GM18868 (cell line): ENCODE measurements at regions not wholly inside any gene's neighbourhood (a gene's known extent, or its start where the extent isn't known, plus 50 kb on each side); places are given as distances from the start of the nearest gene placed in this dataset.
"Not testable (repeated sequence)": the region's sequence is repeated elsewhere in the genome, so short reads cannot be mapped to it uniquely, and the experiment has no call there.

Experiments used
- ATAC-seq: cut with Tn5 transposase; IDR thresholded peaks from one replicate; pipeline ENCODE4 v1.9.1; 2021; ENCODE audit warnings: mild to moderate bottlenecking, moderate library complexity; ENCODE audit not compliant: unreplicated experiment

DNA sequence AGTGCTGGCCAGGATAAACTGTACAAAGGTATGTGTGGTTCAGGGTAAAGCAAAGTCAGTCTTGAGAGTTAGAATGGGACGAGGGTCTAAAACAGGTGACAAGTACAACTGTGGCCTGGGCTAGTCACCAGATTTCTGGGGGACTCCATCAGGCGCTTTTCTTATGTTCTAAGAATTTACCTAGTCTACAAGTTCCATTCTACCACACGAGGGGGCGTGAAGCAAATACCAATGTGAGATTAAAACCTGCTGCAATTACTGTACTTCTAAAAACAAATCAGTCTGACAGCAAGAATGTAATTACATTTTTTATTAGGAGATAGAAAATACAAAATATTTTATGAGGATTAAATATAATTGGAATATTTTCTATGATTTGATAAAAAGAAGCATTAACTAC is 146.5 kb downstream of the ALOX5 start:
- no peak for ATAC-seq

DNA sequence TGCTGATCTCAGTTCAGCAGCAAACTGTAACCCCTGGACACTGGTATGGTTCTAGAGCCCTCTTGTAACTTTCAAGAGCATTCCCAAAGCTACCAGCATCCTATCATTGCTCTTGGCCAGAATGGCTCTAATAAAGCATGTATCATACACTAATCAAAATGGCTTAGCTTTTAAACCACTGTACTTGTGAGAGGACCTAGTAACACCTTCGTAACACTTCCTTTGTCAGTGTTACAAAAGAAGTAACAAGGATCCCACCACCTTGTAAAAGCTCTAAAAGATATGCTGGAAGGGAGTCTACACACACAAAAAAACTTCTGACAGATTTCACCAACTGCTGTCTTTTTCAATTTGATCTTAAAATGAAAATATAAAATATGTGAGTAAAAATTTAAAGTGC is 144.7 kb downstream of the ALOX5 start:
- no peak for ATAC-seq

DNA sequence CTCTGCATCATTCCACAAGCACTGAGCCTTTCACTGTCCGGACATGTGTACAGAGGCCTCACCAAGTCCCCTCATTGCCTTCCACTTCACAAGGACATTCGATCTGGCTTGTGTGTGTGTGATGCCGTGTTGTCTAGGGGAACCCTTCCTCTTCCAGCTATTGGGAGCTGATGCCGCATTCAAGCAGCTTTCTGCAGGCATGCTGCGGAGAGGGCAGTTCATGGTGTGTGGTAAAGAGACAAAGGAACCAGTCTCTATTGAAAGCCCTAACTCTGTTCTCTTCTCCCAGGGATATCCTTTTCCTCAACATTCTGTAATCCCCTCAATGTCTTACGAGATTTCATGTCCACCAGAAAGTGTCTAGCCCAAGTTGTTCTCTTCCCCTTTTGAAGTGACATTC is 141.6 kb downstream of the ALOX5 start:
- no peak for ATAC-seq

DNA sequence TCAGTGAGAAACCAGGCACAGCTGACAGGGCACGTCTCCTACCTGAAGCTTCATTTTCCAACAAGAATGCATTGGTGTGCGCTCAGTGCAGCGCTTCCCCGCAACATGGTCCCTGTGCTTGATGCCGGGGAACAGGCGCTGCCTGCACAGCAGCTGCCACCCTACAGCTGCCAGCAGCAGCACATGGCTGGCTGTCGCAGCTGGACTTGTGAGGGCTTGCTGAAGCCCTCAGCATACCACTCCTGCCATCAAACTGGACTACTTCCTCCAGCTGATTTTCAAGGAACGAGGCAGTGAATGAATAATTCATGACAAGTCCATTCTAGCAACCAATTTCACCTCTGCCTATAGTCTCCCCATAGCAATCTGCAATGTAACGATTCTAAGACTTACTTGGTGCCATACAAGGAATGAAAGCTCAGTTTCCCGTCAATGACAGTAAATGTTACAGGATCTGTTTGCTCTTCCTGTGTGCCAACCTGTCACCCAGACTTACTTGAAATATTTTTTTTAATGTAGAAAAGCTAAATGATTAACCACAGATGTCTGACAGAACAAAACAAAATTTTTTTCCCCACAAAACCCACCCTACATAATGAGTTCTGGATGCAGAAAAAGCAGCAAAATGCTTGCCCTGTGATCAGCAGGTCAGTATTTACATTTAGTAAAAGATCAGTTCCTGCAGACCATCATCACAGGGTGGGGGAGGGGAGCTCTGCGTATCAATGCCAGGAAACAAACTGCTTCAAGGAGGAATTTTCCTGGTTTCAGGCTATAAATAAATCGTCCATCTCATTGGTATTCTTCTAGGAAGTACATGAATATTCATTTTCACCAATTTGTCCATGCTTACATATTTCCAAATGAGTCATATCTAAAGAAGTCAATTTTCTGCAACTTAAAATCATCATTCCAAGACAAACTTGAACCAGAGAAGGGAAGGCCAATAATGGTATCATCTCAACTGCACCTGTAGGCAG is 140.6 kb downstream of the ALOX5 start:
- no peak for ATAC-seq

DNA sequence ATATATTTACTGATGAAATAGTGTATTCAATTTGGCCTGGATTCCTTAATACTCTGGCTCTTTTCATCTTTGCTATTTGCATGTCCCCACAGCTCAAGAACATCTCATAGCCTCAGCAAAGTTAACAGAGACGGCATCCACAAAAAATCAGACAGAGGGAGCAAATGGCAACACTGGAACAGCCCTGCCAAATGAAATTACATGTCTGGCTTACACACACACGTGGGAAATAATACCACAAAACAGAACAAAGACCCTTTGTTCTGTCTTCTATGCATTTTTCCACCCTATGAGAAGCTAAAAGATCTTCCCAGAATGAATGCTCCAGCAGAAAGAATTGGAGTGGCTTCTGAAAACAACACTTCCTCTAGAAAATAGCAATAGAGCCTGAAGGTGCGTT is 139.5 kb downstream of the ALOX5 start:
- no peak for ATAC-seq

DNA sequence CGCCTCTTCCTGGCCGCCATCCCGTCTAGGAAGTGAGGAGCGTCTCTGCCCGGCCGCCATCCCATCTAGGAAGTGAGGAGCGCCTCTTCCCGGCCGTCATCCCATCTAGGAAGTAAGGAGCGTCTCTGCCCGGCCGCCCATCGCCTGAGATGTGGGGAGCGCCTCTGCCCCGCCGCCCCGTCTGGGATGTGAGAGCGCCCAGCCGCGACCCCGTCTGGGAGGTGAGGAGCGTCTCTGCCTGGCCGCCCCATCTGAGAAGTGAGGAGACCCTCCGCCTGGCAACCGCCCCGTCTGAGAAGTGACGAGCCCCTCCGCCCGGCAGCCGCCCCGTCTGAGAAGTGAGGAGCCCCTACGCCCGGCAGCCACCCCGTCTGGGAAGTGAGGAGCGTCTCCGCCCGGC is 137.9 kb downstream of the ALOX5 start:
- ATAC-seq, result not testable (repeated sequence)

DNA sequence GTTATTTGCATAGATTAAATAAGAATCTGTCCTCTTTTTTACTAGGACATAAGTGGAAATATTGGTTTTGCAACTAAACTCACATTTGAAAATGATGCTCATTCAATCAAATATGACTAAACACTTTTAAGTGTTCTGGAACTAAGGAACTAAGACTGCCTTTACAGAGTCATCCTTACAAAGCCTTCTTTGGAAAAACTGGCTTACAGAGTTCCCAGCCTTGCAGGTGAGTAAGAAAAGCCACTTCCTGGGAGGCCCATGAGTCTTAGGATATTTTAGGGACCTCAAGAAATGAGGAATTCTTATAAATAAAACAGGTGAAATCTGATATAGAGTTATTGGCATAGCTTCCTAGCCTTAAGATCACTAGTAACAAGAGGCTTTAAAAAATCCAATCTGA is 135.5 kb downstream of the ALOX5 start:
- ATAC-seq, result no peak

DNA sequence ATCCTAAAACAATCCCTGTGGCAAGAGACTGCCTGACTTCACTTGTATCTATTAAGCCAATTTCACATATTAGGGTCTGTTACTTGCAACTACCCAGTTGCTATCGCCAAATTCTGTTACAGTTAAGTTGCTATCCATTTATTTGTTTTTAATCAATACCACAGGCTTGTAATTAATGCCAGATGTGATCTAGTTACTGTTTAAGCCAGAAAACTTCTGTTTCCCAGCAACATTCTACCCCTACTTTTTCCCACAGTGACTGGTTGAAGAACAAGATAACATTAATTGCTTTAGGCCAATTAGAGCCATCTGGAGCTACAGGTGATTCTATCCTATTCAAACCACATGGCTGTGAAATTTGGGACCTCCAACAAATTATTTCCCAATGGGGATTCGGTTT is 131.3 kb downstream of the ALOX5 start:
- no peak for ATAC-seq

DNA sequence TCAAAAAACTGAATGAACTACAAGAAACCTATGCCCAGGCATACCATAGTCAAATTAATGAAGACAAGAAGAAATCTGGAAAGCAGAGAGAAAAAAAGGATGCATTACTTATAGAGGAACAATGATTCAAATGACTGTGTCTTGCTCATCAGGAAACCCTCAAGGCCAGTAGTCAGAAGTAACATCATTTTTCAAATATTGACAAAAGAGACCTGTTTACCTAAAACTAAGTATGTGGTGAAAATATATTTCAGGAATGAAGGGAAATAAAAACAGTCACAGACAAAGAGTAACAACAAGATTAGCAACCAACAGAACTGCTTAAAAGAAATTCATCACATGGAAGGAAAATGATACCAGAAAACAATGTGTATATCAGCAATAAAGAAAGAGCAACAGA is 128.4 kb downstream of the ALOX5 start:
- ATAC-seq, result no peak

DNA sequence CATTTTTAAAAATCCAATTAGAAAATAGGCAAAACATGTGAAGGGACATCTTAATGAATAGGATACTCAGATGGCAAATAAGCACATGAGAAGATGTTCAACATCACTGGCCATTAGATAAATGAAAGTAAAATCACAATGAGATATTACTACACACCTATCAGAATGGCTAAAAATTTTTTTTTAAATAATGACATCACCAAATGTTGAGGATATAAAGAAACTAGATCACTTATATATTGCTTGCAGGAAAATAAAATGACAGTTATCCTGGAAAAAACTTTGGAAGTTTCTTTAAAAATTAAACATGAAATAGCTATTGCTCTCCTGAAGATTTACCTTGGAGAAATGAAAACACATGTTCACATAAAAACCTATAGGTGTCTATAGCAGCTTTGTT is 127.8 kb downstream of the ALOX5 start:
- no peak for ATAC-seq

DNA sequence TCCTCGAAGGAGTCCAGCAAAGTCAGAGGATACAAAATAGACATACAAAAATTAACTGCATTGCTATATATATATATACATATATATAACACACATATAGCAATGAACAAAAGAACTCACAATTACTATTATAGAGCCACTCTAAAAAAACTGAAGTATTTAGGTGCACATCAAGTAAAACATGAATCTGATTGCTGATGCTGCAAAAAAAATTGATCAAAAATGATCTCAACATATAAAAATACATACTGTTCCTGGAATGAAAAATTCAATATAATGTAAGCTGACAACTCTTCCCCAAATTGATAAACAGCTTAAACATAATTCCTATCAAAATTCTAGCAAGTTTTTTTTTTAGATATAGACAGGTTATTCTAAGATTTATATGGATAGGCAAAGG is 126.8 kb downstream of the ALOX5 start:
- no peak for ATAC-seq

DNA sequence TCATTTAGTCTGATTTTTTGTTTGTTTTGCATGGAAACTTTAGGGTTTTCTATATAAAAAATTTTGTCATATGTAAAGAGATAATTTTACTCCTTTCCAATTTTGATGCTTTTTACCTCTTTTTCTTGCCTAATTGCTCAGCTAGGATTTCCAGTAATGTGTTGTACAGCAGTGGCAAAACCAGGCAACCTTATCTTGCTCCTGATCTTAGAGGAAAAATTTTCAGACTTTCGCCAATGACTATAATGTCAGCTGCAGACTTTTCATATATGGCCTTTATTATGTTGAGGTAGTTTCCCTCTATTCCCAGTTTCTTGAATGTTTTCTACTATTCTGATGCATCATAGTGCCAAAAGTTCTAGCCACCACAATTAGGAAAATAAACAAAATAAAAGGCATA is 126.3 kb downstream of the ALOX5 start:
- ATAC-seq, result no peak

DNA sequence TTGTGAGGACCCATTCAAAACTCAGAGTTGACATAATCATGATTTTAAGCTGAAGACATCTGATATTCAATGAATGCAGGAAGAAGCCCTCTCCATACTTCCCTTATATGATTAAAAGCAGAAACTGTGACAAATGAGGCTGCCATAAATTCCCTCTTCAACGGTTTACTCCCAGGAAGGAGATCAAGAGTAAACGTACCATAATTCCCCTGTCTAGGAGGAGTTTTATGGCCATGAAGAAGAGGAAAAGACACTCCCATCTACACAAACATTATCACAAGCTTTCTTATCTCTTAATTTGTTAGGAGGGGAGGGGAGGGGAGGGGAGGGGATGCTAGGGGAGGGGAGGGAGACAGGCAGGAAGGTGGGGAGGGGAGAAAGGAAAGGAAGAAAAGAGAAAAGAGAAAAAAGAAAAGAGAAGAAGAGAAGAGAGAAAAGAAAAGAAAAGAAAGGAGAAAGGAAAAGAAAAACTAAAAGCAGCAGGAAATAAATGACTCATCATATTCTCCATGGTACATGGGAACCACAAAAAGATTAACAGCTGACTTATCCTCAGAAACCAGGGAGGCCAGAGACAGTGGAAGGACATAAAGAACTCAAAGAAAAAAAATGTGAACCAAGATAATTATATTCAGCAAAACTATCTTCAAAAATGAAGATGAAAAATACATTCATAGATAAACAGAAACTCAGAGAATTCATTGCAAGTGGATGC is 121.6 kb downstream of the ALOX5 start:
- ATAC-seq, result no peak
